ENCODE measurements at regions not wholly inside any gene's neighbourhood (a gene's known extent, or its start where the extent isn't known, plus 50 kb on each side); places are given as distances from the start of the nearest gene placed in this dataset.

DNA sequence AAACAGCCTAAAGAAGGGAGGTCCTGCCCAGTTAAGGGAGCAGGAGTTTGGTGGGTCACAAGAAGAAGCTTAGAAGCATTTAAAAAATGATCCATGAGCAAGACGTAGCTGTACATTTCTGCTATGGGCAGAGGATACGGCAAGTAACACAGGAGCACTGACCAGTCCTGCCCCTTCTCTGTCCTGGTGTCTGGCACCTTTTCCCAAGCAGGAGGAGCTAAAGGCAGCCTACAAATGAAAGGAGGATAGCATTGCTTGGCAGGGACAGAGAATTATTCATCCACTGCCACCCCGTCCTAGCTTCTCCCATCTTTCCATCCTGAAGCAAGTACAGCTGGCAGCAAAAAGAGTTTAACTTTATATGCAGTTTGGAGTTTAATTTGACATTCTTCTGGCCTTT is 1077.6 kb downstream of the TYW1 start:
- no peak for TF ChIP-seq POLR2A (IDR thresholded peaks at IDR 0.05)
- TF ChIP-seq, protein P1, sequence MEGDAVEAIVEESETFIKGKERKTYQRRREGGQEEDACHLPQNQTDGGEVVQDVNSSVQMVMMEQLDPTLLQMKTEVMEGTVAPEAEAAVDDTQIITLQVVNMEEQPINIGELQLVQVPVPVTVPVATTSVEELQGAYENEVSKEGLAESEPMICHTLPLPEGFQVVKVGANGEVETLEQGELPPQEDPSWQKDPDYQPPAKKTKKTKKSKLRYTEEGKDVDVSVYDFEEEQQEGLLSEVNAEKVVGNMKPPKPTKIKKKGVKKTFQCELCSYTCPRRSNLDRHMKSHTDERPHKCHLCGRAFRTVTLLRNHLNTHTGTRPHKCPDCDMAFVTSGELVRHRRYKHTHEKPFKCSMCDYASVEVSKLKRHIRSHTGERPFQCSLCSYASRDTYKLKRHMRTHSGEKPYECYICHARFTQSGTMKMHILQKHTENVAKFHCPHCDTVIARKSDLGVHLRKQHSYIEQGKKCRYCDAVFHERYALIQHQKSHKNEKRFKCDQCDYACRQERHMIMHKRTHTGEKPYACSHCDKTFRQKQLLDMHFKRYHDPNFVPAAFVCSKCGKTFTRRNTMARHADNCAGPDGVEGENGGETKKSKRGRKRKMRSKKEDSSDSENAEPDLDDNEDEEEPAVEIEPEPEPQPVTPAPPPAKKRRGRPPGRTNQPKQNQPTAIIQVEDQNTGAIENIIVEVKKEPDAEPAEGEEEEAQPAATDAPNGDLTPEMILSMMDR (IDR thresholded peaks at IDR 0.05): no peak

Measured in gastroesophageal sphincter (tissue), 3 donors.